Body of pancreas (tissue), 4 donors: ENCODE measurements at regions not wholly inside any gene's neighbourhood (a gene's known extent, or its start where the extent isn't known, plus 50 kb on each side); places are given as distances from the start of the nearest gene placed in this dataset.

Source experiments
- ATAC-seq: fragments of 150-250 bp; one replicate; pipeline ENCODE4 v1.9.1; 2016
- DNase-seq, 4 donors: peaks; one replicate each; pipeline ENCODE4 v3.0.0-alpha.2; 2019
- H3K27ac ChIP-seq, 4 donors: fragments of 200-600 bp; sonication (generic); 1 replicate in 3 of 4; 2 replicates in 1 of 4; pipeline versions ENCODE4 v1.5.1 to v1.6.1; 2016 to 2019; ENCODE audit warnings: mild to moderate bottlenecking in 1 of 4, mixed read lengths in 1 of 4, moderate library complexity in 1 of 4
- H3K27me3 ChIP-seq, 2 donors: fragments of 200-600 bp; sonication (generic); one replicate each; pipeline ENCODE4 v1.6.0; 2016; ENCODE audit warnings: mild to moderate bottlenecking in 1 of 2
- H3K36me3 ChIP-seq, 2 donors: fragments of 200-600 bp; sonication (generic); replicated peaks in 1 of 2; 2 replicates each; pipeline ENCODE4 v1.5.1; 2016; ENCODE audit warnings: low read depth in 2 of 2; ENCODE audit not compliant: insufficient read depth in 1 of 2
- H3K4me1 ChIP-seq: fragments of 200-600 bp; sonication (generic); one replicate; pipeline ENCODE4 v1.6.0; 2016
- H3K4me3 ChIP-seq, 2 donors: fragments of 200-600 bp; sonication (generic); 1 replicate in 1 of 2; 2 replicates in 1 of 2; pipeline ENCODE4 v1.5.1; 2016 to 2019
- H3K9me3 ChIP-seq, 3 donors: fragments of 200-600 bp; sonication (generic); 1 replicate in 2 of 3; 2 replicates in 1 of 3; pipeline ENCODE4 v1.5.1; 2016
- CTCF ChIP-seq, 7 experiments: fragments of 450-650 bp in 4 of 7; fragments of 200-600 bp in 3 of 7; sonication (generic) in 3 of 7; IDR thresholded peaks; one replicate each; pipeline ENCODE4 v1.5.1; 2016 to 2019; ENCODE audit warnings: antibody characterized with exemption in 7 of 7
- POLR2A ChIP-seq, 3 donors: fragments of 450-650 bp; IDR thresholded peaks; one replicate each; pipeline ENCODE4 v1.6.1; 2016; ENCODE audit warnings: antibody characterized with exemption in 3 of 3, mild to moderate bottlenecking in 2 of 3
- WGBS, 2 donors: methylation state at CpG; one replicate each; pipeline ENCODE4 v1.1.5; 2017; 5-methylcytosine and 5-hydroxymethylcytosine counted together
- intact Hi-C: fragments of 100-400 bp; cut with DNase I; formaldehyde crosslinking; loops from one replicate; pipeline ENCODE4 v1.15.1; 2023

- Histone ChIP-seq H3K36me3 (no peaks in the 10 kb centered on the region), H3K4me1 (no peaks in the 10 kb centered on the region), H3K27me3 (no peaks in the 10 kb centered on the region), H3K9me3 (no peaks in the 10 kb centered on the region), H3K4me3 (no peak overlapping the region), H3K27ac (no peak overlapping the region)
- DNase-seq (no peak), ATAC-seq (no peak)
- intact Hi-C loops: no loop called here
- no peak for TF ChIP-seq CTCF (IDR thresholded peaks at IDR 0.05)
- no peak for TF ChIP-seq POLR2A (IDR thresholded peaks at IDR 0.05)
- 82 to 83% methylated on average over 4 of the region's 4 CpGs for WGBS, 2 donors
These were observed 62.5 kb upstream of the ACVR2A start for GRCh38 chr2:147782141-147782930.

- 75 to 78% methylated on average over 1 of the region's 1 CpG for WGBS, 2 donors
- no peaks in the 10 kb centered on the region for H3K36me3 ChIP-seq
- no peak for ATAC-seq
- no peaks in the 10 kb centered on the region for H3K27me3 ChIP-seq
- DNase-seq: no peak
- H3K4me3 ChIP-seq: no peak overlapping the region
- no peaks in the 10 kb centered on the region for H3K4me1 ChIP-seq
- intact Hi-C loops: no loop called here
- no peak overlapping the region for H3K27ac ChIP-seq
- TF ChIP-seq POLR2A (IDR thresholded peaks at IDR 0.05): no peak
- no peak for TF ChIP-seq CTCF (IDR thresholded peaks at IDR 0.05)
- no peaks in the 10 kb centered on the region for H3K9me3 ChIP-seq
These were observed 65.4 kb upstream of the ACVR2A start for GRCh38 chr2:147779440-147779839.

DNA sequence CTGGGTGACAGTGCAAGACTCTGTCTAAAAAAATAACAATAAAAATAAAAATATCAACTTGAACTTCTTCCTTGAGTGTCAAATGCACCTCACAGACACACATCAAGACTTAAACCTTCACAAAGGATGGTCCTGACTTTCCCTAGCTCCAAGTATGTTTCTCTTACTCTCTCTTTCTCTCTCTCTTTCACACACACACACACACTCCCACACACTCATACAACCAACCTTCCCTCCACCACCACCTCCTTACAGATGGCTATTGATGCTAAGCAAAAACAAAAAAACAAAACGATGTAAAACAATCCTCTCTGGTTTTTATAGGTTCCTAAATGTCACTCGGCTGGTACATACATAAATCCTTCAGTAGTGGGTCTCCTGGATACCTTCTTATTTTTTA is 67.4 kb upstream of the ACVR2A start:
- no peak for DNase-seq
- intact Hi-C loops: no loop called here
- Histone ChIP-seq H3K4me3 (no peak overlapping the region), H3K4me1 (no peaks in the 10 kb centered on the region), H3K27me3 (no peaks in the 10 kb centered on the region), H3K9me3 (no peaks in the 10 kb centered on the region), H3K36me3 (no peaks in the 10 kb centered on the region), H3K27ac (no peak overlapping the region)
- 63 to 64% methylated on average over 2 of the region's 2 CpGs for WGBS, 2 donors
- ATAC-seq: no peak
- no peak for TF ChIP-seq POLR2A (IDR thresholded peaks at IDR 0.05)
- TF ChIP-seq CTCF (IDR thresholded peaks at IDR 0.05): no peak

DNA sequence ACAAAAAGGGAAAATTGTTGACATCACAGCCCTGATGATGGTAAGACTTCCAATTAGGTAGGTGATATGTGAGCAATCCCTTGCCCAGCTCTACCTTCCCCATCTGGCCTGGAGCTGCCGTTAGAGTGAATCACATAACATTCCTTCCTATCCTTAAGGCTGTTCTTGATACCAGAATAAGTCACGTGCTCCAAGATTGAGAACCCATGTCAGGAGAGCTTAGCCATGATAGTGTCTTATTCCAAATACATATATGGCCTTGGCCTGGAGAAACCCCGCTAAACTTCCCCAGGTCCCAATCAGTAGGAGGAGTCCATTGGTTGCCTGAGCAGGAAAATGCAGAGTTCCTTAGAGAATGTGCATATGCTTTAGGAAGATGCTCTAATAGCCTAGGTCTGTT is 70.0 kb upstream of the ACVR2A start:
- DNase-seq (no peak), ATAC-seq (no peak)
- Histone ChIP-seq H3K36me3 (no peaks in the 10 kb centered on the region), H3K9me3 (no peaks in the 10 kb centered on the region), H3K4me1 (no peaks in the 10 kb centered on the region), H3K27ac (no peak overlapping the region), H3K27me3 (no peaks in the 10 kb centered on the region), H3K4me3 (no peak overlapping the region)
- TF ChIP-seq CTCF (IDR thresholded peaks at IDR 0.05) (no peak), POLR2A (IDR thresholded peaks at IDR 0.05) (no peak)
- intact Hi-C loops: no loop called here
- WGBS, 2 donors: 79 to 88% methylated on average over 3 of the region's 3 CpGs

- H3K4me1 ChIP-seq: no peaks in the 10 kb centered on the region
- intact Hi-C loops: no loop called here
- TF ChIP-seq CTCF (IDR thresholded peaks at IDR 0.05) (no peak), POLR2A (IDR thresholded peaks at IDR 0.05) (no peak)
- ATAC-seq: no peak
- no peaks in the 10 kb centered on the region for H3K9me3 ChIP-seq
- H3K27ac ChIP-seq: no peak overlapping the region
- no peaks in the 10 kb centered on the region for H3K36me3 ChIP-seq
- DNase-seq: no peak
- no peaks in the 10 kb centered on the region for H3K27me3 ChIP-seq
- no peak overlapping the region for H3K4me3 ChIP-seq
- WGBS, 2 donors: 45 to 59% methylated on average over 4 of the region's 4 CpGs
These were observed 71.3 kb upstream of the ACVR2A start for GRCh38 chr2:147773479-147773878.
